ENCODE measurements at regions not wholly inside any gene's neighbourhood (a gene's known extent, or its start where the extent isn't known, plus 50 kb on each side); places are given as distances from the start of the nearest gene placed in this dataset.

- no peak for DNase-seq (ENCODE audit: low read depth)
These were observed 49.9 kb upstream of the ATP2B2 start for GRCh38 chr3:10555263-10555662.

- DNase-seq (ENCODE audit: low read depth) = no peak
These were observed 50.9 kb upstream of the ATP2B2 start for GRCh38 chr3:10556312-10556711.

- DNase-seq (ENCODE audit: low read depth) = no peak
These were observed 51.9 kb upstream of the ATP2B2 start for GRCh38 chr3:10557250-10557649.

- DNase-seq (ENCODE audit: low read depth) = no peak
These were observed 52.5 kb upstream of the ATP2B2 start for GRCh38 chr3:10557781-10558373.

GRCh38 chr3:10558736-10559135 is 53.4 kb upstream of the ATP2B2 start:
- DNase-seq (ENCODE audit: low read depth) = no peak

GRCh38 chr3:10560060-10560861 is 54.9 kb upstream of the ATP2B2 start:
- DNase-seq (ENCODE audit: low read depth) = no peak

- DNase-seq (ENCODE audit: low read depth) = no peak
These were observed 56.0 kb upstream of the ATP2B2 start for GRCh38 chr3:10561162-10561945.

GRCh38 chr3:10561946-10562560 is 56.7 kb upstream of the ATP2B2 start:
- no peak for DNase-seq (ENCODE audit: low read depth)

- DNase-seq (ENCODE audit: low read depth) = no peak
These were observed 58.0 kb upstream of the ATP2B2 start for GRCh38 chr3:10563396-10563795.

GRCh38 chr3:10565814-10566213 is 60.4 kb upstream of the ATP2B2 start:
- DNase-seq (ENCODE audit: low read depth) = no peak

- no peak for DNase-seq (ENCODE audit: low read depth)
These were observed 61.1 kb upstream of the ATP2B2 start for GRCh38 chr3:10566451-10566850.

- DNase-seq (ENCODE audit: low read depth) = no peak
These were observed 63.2 kb upstream of the ATP2B2 start for GRCh38 chr3:10568549-10568948.

GRCh38 chr3:10570196-10570946 is 65.0 kb upstream of the ATP2B2 start:
- DNase-seq (ENCODE audit: low read depth) = no peak

- DNase-seq (ENCODE audit: low read depth) = no peak
These were observed 68.8 kb upstream of the ATP2B2 start for GRCh38 chr3:10574101-10574620.

- DNase-seq (ENCODE audit: low read depth) = no peak
These were observed 70.3 kb upstream of the ATP2B2 start for GRCh38 chr3:10575601-10576160.

GRCh38 chr3:10577486-10577885 is 72.1 kb upstream of the ATP2B2 start:
- DNase-seq (ENCODE audit: low read depth) = no peak

- no peak for DNase-seq (ENCODE audit: low read depth)
These were observed 75.0 kb upstream of the ATP2B2 start for GRCh38 chr3:10580426-10580825.

GRCh38 chr3:10581251-10581650 is 75.9 kb upstream of the ATP2B2 start:
- no peak for DNase-seq (ENCODE audit: low read depth)

GRCh38 chr3:10581716-10582115 is 76.3 kb upstream of the ATP2B2 start:
- no peak for DNase-seq (ENCODE audit: low read depth)

GRCh38 chr3:10582733-10583132 is 77.3 kb upstream of the ATP2B2 start:
- DNase-seq (ENCODE audit: low read depth) = no peak

Measured in stimulated activated CD8-positive, alpha-beta memory T cell treated with anti-CD3 and anti-CD28 coated beads, Interleukin-15, amount 100 ng/mL, for 1 hour (primary cell).